Stimulated activated CD4-positive, alpha-beta T cell treated with anti-CD3 and anti-CD28 coated beads, Interleukin-15, amount 100 ng/mL, for 48 hours (primary cell): ENCODE measurements at regions not wholly inside any gene's neighbourhood (a gene's known extent, or its start where the extent isn't known, plus 50 kb on each side); places are given as distances from the start of the nearest gene placed in this dataset.
"Not testable (repeated sequence)": the region's sequence is repeated elsewhere in the genome, so short reads cannot be mapped to it uniquely, and the experiment has no call there.

Source experiments
- DNase-seq, 2 donors: peaks; one replicate each; pipeline ENCODE4 v3.0.0-alpha.2; 2020; ENCODE audit warnings: low read depth in 2 of 2

- DNase-seq = no peak
Measured at GRCh38 chr20:12733811-12734210, 275.0 kb upstream of the SPTLC3 start.

DNA sequence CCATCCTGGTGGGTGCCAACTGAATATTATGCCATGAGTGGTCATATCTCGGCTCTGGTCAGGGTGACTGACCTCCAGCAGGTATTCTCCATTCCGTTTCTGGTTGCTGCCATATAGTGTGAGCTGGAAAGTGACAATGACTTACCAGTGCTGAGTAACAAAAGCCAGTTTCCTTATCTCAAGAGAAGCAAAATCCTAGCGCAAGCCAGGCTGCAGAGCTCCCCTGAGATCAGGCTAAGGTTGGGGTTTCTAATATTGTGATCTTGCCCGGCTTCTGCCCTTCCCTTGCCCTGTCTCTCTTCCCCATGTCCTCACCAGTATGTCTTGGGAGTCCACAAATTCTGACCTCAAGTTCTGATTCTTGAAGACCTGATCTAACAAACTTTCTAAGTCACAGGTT lies 271.3 kb upstream of the SPTLC3 start:
- no peak for DNase-seq

DNA sequence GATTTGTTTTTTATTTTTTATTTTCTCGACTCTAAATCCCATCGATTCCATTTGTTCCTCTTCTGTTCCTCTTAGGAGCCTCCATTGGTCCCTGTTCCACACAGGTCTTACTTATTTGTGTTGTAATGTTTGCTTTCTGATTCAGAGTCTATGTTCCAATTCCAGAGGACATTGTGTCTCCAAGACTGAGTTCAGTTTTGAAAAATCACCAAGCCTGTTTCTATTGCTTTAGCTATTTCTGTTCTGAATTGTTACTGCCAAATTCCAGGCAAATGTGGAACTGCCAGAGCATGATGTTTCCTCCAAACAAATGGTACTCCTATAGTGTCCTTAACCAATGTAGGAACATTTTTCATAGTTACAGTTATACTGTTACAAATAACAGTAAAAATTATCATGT lies 270.9 kb upstream of the SPTLC3 start:
- no peak for DNase-seq

DNA sequence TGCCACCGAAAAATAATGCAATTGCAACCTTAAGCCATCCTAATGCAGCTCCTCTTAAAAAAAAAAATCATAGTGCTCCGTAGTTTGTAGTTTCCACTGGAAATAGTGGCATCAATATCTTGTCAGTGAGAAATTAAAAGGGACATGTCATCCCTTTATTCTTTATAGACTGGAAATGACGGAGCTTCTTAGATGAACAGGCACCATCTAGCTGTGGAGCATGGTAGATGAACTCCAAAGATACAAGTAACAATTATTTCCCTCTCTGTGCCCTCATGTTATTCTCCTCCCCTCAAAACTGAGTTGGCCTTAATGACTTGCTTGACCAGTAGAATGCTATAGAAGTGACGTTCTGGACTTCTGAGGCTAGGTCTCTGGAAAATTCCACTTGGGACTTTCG lies 268.1 kb upstream of the SPTLC3 start:
- DNase-seq = no peak

- DNase-seq = no peak
Measured at GRCh38 chr20:12744037-12744436, 264.7 kb upstream of the SPTLC3 start.

DNA sequence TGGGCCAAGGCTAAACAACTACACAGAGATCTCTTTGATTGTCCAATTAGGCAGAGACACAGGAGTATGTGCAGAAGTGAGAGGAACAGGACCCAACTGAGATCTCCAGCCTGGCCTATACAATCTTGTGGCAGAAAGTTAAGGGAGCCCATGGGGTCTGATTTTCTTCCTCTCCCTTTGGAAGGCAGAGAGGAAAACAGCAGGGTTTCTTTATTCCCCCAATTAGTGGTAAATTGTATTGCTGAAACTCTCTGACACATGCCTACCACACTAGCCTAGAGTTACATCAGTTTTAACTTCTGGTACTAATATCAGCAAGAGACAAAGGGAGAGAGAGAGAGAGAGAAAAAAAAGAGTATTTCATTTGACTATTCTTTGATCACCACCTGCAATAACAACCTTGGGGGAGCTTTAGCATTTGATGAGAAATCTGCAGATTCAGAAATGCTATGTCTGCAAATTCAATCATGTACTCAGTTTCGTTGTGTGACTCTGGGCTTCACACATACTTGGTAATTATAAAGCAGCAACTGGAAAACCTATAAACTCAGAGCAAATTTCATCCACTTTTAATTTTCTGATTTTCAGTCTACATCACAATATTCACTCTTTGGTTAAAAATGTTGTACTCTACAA lies 260.3 kb upstream of the SPTLC3 start:
- no peak for DNase-seq

DNA sequence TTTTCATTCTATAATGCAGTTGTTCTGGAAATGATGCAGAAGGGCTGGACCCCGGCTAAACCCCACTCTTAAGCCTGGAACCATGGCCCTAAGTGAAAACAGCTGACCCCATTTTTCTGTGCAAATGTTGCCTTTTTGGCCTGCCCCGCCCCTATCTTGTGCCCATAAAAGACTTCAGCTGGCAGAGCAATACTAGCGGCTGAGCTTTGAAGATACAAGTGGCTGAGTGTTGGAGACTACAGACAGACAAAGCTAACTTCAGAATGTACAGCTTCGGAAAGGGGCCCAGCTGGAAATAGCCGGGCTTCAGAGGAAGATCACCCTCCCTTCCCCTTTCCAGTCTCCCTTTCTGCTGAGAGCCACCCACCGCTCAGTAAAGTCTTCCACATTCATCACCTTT lies 258.6 kb upstream of the SPTLC3 start:
- no peak for DNase-seq

- not testable (repeated sequence) for DNase-seq
Measured at GRCh38 chr20:12752900-12753693, 255.7 kb upstream of the SPTLC3 start.

GRCh38 chr20:12753742-12754141 lies 255.0 kb upstream of the SPTLC3 start:
- DNase-seq = not testable (repeated sequence)

- DNase-seq = not testable (repeated sequence)
Measured at GRCh38 chr20:12759493-12759892, 249.3 kb upstream of the SPTLC3 start.

GRCh38 chr20:12762725-12763124 lies 246.0 kb upstream of the SPTLC3 start:
- no peak for DNase-seq

DNA sequence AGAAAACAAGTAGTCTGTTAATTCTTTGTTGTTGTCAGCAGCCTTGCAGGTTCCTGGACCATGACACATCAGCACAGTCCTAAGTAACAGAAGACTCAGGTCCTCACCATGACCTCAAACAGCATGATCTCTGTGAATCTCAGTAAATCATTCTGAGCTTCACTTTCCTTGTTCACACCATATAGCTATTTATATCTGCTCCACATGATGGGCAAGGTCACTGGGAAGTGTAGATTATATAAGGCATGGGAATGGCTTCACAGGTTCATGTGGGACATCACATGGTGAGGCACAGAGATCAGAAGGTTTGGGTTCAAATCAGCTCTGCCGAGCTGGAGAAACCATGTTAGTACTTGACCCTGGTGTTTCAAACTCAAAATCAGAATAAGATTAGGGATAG lies 245.4 kb upstream of the SPTLC3 start:
- no peak for DNase-seq

DNA sequence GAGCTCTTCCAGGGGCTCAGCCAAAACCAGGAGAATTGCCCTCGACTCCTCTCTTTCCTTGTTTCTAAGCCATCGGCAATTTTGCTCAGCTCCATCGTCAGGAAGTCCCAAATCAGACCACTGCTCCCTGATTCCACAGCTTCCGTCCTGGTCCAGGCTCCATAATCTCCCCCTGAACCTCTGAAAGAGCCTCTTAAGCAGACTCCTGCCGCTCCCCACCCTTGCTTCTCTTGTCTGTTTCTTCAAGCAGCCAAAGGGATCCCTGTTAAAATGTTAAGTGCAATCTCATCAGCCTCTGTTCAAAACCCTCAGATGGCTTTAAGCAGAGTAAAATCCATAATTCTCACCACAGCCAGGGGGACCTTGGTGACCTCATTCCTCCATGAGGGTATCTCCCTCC lies 244.7 kb upstream of the SPTLC3 start:
- DNase-seq = no peak

GRCh38 chr20:12764851-12765250 lies 243.9 kb upstream of the SPTLC3 start:
- DNase-seq = no peak

DNA sequence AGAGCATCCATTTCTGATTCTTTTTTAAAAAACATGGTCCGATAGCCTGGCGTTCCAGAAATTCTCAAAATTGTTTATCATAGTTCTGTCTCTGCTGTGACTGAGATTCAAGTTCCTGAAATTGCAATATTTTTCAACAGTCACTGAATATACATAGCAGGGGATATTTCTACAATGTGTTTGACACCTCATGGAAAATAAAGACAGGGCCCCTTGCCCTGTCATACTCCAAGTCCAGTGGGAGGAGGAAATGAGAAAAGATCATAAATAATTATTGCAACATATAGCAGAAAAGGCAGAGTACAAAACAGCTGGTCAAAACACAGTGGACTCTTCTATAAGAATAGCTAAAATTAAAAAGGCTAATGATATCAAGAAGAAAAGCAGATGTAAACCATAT lies 234.8 kb upstream of the SPTLC3 start:
- no peak for DNase-seq

GRCh38 chr20:12775041-12775440 lies 233.7 kb upstream of the SPTLC3 start:
- DNase-seq = no peak

DNA sequence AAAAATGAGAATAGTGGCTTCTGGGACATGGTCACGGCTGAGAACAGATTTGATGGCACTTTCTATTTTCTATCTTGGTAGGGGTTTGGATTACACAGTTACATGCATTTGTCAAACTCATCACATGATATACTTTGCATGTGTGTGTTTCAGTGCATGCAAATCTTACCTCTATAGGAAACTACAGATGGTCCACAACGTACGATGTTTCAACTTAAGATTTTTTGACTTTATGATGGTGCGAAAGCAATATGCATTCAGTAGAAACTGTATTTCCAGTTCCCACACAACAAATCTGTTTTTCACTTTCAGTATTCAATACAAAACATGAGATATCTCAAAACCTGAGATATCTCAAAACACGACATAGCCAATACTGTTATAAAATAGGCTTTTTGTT lies 231.8 kb upstream of the SPTLC3 start:
- no peak for DNase-seq

DNA sequence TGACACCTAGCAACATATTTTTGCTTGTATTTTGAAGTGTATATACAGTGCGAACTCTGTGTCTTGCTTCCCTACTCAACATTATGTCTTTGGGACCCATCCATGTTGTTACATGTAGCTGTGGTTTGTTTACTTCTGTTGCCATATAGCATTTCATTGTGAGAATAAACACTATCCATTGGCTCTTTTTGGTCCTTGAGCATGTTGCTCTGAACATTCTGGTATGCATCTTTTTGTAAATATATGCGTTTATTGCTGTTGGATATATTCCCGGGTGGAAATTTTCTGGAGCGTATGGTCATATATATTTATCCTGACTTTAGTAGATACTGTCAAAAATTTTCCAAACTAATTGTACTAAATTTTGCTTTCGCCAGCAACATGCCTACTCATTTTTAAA lies 222.5 kb upstream of the SPTLC3 start:
- no peak for DNase-seq

GRCh38 chr20:12788632-12789299 lies 220.0 kb upstream of the SPTLC3 start:
- no peak for DNase-seq

DNA sequence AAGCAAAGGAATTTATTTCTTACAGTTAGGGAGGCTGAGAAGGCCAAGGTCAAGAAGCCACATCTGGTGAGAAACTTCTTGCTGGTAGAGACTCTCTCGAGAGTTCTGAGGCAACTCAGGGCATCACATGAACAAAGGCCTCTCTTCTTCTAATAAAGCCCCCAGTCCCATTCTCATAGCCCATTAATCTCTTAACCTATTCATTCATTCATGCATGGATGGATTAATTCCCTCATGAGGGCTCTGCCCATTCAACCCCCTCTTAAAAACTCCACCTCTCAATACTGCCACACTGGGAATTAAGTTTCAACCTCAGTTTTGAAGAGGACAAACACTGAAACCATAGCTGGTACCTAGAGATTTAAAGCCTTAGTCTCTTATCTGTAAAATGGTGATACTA lies 217.9 kb upstream of the SPTLC3 start:
- DNase-seq = no peak

- no peak for DNase-seq
Measured at GRCh38 chr20:12798286-12798685, 210.5 kb upstream of the SPTLC3 start.

- no peak for DNase-seq
Measured at GRCh38 chr20:12808006-12808567, 200.7 kb upstream of the SPTLC3 start.
